NCI-H146 (cell line): ENCODE measurements at regions not wholly inside any gene's neighbourhood (a gene's known extent, or its start where the extent isn't known, plus 50 kb on each side); places are given as distances from the start of the nearest gene placed in this dataset.
"Not testable (repeated sequence)": the region's sequence is repeated elsewhere in the genome, so short reads cannot be mapped to it uniquely, and the experiment has no call there.

Source experiments
- DNase-seq: peaks from one replicate; lab custom pipeline; 2025; lab: John Stamatoyannopoulos, UW

DNA sequence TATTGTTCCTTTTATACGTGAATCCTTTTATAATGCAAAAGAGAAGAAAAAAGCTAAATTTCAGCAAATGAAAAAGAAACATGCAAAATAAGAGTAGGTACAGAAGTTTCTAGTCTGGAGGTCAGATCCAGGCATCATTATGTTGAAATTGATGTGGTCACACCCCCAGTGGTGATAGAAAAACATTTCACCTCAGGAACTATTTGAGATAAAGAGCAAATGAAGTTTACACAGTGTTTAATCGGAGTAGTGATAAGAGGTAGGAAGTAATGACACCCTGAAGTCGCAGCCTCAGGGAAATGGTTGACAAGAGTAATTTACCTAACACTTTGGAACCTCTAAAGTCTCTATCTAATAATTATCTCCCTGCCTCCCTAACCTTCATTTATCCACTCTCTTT is 536.0 kb upstream of the STEAP1 start:
- peak; percentile 13 for DNase-seq

DNA sequence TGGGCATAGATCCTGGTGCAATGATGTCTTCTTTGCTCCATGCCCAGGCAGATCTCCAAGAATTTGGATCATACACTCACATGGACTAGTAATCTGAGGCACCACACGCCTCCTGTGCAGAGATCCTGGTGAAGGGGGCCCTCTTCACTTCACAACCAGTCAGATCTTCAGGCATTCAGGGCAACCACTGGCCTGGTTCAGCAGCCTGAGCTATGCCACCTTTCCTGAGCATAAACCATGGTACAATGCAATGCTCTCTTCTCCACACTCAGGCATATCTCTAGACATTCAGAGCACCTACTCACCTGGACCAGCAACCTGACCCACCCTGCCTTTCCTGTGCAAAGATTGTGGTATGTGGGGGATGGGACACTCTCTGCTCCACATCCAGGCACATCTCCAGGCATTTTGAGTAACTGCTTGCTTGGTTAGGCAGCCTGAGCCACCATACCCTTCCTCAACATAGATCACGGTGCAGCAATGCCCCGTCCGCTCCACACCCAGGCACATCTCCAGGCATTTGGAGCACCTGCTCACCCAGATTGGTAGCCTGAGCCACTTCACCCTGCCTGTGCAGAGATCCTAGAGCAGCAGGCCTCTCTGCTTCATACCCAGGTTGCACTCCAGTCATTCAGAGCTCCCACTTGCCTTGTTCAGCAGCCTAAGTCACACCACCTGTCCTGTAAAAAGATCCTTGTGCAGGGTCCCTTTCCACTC is 532.2 kb upstream of the STEAP1 start:
- no peak for DNase-seq

- DNase-seq, result peak; percentile 18
Measured at GRCh38 chr7:89623018-89623672, 531.1 kb upstream of the STEAP1 start.

DNA sequence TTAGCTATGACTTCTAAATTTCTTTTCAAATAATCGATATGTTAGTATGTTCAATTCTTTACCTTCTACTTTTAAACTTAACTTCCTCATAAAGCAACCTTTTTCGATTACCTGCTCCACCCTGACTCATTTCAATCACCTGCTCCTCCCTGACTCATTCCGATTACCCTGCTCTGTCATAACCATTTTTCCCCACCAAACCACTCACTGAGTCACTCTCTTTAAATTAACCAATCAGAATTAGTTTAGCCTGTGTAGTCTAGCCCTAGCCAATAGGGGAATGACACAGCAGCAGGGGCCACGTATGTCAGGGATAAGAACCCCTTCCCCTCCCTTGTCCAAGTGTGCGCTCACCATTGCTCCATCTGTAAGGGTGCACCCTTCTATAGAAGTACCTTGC is 530.1 kb upstream of the STEAP1 start:
- DNase-seq, result not testable (repeated sequence)

GRCh38 chr7:89648509-89648908 is 505.8 kb upstream of the STEAP1 start:
- DNase-seq, result no peak

DNA sequence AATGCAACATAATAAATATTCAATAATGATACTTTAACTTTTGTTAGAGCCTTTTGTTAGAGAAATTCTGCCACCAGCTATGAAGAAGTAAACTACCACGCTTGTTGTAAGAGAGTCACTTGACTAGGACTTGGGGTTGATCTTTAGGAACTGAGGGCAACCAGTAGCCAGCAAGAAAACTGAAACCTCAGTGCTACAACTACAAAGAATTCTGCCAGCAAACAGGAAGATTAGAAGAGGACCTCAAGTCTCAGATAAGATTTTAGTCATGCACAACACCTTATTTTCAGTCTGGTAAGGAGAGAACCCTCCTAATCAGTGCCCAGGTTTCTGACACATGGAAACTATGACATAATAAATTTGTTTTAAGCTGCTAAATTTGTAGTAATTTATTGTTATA is 498.3 kb upstream of the STEAP1 start:
- DNase-seq, result no peak

DNA sequence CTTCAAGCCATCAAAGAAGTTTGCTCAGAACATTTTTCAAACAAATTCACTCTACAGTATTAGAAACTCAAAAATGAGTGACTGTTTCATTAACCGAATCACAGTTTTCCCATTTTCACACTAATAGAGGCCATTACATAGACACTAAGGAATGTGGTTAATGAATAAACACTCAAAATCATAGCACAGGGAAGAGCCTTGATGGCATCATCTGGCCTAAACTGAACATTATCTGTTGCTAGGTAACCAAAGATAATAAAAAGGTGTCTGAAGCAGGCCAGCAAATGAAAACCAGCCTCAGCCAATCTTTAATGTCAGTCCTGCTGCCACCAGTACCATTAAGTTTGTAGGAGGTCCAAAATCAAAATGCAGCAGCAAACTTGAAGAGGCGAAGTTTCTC is 492.4 kb upstream of the STEAP1 start:
- DNase-seq, result no peak

GRCh38 chr7:89666136-89666835 is 488.0 kb upstream of the STEAP1 start:
- no peak for DNase-seq

DNA sequence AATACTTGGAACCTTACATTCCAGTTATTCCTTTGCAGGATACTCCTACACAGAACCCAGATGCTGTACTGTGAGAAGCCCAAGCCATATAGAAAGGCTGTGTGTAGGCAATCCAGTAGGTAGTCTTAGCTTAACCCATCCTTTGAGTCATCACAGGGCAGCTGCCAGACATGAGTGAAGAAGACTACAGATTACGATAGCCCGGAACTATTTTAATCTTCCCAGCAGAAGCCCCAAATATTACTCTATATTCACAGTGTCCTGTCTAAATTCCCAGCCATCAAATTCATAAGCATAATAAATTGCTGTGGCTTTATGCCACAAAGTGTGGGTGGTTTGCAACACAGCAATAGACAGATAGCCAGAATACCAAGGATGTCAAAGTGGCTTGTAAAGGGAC is 474.1 kb upstream of the STEAP1 start:
- DNase-seq, result no peak

- DNase-seq, result no peak
Measured at GRCh38 chr7:89681448-89681847, 472.8 kb upstream of the STEAP1 start.

DNA sequence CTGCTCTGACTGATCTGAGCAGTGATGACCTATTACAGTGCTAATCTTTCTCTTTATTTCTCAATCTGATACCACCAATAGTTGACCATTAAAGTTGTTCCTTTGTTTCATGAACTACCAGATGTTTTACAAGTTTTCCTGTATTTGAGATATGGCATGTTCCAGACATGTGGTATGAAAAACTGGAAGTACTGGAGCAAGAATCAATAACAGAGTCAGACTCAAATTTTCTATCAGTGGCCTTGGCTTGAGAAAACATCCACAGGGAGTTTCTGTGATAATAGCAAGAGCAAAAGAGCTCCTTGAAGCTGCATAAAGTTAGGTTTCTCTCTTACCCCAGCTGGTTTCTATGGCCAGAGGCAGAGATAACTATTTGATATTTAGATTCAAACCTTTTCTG is 469.0 kb upstream of the STEAP1 start:
- no peak for DNase-seq

- DNase-seq, result no peak
Measured at GRCh38 chr7:89687211-89687610, 467.1 kb upstream of the STEAP1 start.

DNA sequence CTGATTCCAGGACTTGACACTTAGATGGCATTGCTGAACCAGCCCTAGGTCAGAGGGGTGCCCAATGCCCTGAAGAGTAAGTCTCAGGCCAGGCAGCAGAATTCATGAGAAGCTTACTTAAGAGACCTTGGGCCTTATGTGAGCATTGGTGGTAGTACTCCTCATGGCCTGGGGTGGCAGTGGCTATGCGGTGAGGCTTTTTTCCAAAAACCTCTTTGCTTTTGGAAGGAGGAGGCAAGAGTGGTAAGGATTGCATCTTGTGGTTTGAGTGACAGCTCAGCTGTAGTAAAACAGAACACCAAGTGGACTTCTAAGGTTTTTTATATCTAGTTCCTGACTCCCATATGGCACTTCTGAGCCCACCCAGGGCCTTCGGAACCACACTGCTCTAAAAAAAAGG is 459.0 kb upstream of the STEAP1 start:
- DNase-seq, result no peak

- no peak for DNase-seq
Measured at GRCh38 chr7:89714131-89714530, 440.1 kb upstream of the STEAP1 start.

GRCh38 chr7:89718941-89719340 is 435.3 kb upstream of the STEAP1 start:
- DNase-seq, result peak; percentile 0

DNA sequence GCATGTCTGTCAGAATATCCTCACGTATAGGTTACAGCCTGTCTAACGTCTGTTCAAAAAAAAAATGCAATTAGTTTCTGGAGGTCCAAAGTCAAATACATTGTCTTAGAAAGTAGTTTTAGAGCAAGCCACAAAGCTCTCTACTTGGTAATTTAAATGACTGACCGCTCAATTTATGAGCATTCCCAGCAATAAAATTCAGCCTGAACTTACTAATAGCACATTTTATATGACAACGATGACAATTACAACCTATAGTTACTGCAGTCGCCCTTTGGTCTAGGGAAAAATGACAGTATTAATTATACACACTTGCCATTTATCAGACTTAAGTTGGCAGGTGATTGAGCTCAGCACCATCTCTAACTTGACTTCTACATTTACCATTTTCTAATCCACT is 425.8 kb upstream of the STEAP1 start:
- no peak for DNase-seq

DNA sequence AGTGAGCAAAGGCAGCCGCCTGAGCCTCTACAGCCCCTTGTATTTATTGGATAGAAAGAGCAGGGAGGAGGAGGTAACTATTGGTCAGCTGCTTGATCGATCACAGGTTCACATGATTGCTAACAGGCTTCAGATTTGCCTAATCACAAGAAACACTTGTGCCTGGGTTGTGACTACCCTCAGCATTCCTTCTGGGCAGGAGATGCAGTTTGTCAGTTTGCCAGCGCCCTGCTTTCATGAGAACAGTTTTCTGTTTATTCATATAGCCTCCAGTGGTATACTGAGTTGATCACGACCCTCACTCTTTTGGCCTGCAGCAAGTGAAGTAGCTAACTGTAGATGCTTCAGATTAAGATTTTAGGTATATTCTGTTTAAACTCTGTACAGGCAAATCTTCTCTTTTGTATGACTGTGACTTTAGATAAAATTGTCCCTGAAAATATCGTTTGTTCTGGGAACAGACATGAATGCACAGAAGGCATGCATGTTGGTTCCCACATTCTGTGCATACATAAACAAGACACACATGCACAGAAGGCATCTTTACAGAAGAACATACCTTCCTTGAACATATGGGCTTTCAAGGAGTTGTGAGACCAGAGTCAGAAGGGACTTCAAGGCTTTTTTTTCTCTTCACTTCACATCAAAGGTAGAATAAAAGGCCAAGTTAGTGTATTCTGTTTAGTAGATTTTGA is 422.4 kb upstream of the STEAP1 start:
- DNase-seq, result no peak

DNA sequence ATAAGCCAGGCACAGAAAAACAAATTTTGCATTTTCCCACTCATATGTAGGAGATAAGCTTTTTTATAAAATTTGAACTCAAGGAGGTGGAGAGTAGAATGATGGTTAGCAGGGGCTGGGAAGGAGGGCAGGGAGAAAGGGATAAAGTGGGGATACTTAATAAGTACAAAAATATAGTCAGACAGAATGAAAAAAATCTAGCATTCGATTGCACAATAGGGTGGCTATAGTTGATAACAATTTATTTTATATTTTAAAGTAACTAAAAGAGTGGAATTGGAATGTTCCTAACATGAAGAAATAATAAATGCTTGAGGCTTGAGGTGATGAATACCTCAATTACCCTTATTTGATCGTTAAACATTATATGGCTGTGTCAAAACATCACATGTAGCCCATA is 415.7 kb upstream of the STEAP1 start:
- no peak for DNase-seq

GRCh38 chr7:89757910-89758309 is 396.4 kb upstream of the STEAP1 start:
- no peak for DNase-seq

GRCh38 chr7:89760690-89761089 is 393.6 kb upstream of the STEAP1 start:
- no peak for DNase-seq

- DNase-seq, result no peak
Measured at GRCh38 chr7:89761173-89761572, 393.1 kb upstream of the STEAP1 start.

GRCh38 chr7:89770161-89770560 is 384.1 kb upstream of the STEAP1 start:
- no peak for DNase-seq
